Parathyroid adenoma (tissue), 2 donors: ENCODE measurements at regions not wholly inside any gene's neighbourhood (a gene's known extent, or its start where the extent isn't known, plus 50 kb on each side); places are given as distances from the start of the nearest gene placed in this dataset.

ENCODE experiments used
- H2AFZ ChIP-seq: fragments of 300-600 bp; sonication (generic); one replicate; pipeline ENCODE4 v1.7.0; 2017; ENCODE audit warnings: antibody characterized with exemption, mild to moderate bottlenecking
- H3K27ac ChIP-seq: fragments of 300-600 bp; sonication (generic); one replicate; pipeline ENCODE4 v1.7.0; 2017
- H3K27me3 ChIP-seq: fragments of 300-600 bp; sonication (generic); one replicate; pipeline ENCODE4 v1.7.0; 2017; ENCODE audit warnings: low read length; ENCODE audit not compliant: control insufficient read depth, insufficient read depth
- H3K36me3 ChIP-seq: fragments of 300-600 bp; sonication (generic); one replicate; pipeline ENCODE4 v1.7.0; 2017; ENCODE audit warnings: low read length; ENCODE audit not compliant: control insufficient read depth, insufficient read depth
- H3K4me1 ChIP-seq: fragments of 300-600 bp; sonication (generic); one replicate; pipeline ENCODE4 v1.7.0; 2017; ENCODE audit warnings: control low read depth
- H3K4me2 ChIP-seq: fragments of 300-600 bp; sonication (generic); one replicate; pipeline ENCODE4 v1.7.0; 2017; ENCODE audit warnings: low read length
- H3K4me3 ChIP-seq: fragments of 300-600 bp; sonication (generic); one replicate; pipeline ENCODE4 v1.7.0; 2017; ENCODE audit warnings: low read depth, low read length
- H3K79me2 ChIP-seq: fragments of 300-600 bp; sonication (generic); one replicate; pipeline ENCODE4 v1.7.0; 2017; ENCODE audit warnings: control low read depth
- H3K9ac ChIP-seq: fragments of 300-600 bp; sonication (generic); one replicate; pipeline ENCODE4 v1.7.0; 2017; ENCODE audit warnings: mild to moderate bottlenecking
- H3K9me3 ChIP-seq: fragments of 300-600 bp; sonication (generic); one replicate; pipeline ENCODE4 v1.7.0; 2017; ENCODE audit warnings: low read length; ENCODE audit not compliant: control insufficient read depth
- TF ChIP-seq, protein P1 (sequence below): fragments of 300-600 bp; sonication (generic); IDR thresholded peaks from one replicate; pipeline ENCODE4 v1.7.0; 2017; ENCODE audit warnings: antibody characterized with exemption, mild to moderate bottlenecking
- donor health status: primary hyperparathyroidism.

DNA sequence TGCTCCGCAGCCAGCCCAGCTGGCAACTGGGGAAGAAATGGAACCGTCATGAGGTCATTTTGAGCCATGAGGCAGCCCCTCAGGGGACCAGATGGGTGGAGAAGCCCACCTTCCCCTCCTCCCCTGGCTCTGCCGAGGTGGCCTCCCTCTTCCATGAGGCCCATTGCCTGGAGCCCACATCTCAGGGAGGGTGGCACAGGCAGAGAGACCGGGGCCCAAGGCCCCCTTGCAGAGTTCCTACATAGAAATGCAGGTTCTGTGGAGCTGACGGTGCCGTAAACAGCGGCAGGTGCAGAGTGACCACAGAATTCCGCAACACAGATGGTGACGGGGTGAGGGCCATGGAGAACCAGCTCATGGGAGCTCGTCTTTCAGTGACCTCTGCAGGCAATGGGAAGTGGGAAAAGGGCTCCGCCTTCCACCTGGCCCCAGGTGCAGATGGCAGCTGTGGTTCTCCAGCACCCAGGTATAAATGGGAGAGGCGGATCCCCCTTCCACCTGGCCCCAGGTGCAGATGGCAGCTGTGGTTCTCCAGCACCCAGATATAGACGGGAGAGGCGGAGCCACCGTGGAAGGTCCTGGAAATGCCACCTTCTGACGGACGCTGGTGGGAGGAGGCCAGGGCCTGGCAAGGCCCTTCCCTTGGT is 765.4 kb downstream of the BRD1 start:
- no peaks in the 10 kb centered on the region for H3K79me2 ChIP-seq

DNA sequence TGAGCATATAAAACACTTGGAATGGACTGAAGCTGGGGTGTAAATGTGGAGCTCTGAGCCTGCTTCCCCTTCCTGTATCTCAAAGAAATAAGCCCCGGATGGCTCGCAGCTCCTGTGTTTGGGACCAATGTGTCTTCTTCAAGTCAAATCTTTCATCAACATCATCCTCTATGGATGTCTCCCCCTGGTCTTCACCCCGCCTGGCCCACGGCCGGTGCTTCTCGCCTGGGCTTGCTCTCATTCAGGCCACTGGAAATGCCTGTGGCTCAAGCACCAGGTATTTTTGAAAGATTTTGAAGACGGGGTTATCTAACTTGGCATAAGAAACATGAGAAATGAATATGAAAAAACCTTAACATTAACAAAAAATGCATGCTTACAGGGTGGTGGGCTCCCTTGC is 769.8 kb downstream of the BRD1 start:
- TF ChIP-seq, protein P1, sequence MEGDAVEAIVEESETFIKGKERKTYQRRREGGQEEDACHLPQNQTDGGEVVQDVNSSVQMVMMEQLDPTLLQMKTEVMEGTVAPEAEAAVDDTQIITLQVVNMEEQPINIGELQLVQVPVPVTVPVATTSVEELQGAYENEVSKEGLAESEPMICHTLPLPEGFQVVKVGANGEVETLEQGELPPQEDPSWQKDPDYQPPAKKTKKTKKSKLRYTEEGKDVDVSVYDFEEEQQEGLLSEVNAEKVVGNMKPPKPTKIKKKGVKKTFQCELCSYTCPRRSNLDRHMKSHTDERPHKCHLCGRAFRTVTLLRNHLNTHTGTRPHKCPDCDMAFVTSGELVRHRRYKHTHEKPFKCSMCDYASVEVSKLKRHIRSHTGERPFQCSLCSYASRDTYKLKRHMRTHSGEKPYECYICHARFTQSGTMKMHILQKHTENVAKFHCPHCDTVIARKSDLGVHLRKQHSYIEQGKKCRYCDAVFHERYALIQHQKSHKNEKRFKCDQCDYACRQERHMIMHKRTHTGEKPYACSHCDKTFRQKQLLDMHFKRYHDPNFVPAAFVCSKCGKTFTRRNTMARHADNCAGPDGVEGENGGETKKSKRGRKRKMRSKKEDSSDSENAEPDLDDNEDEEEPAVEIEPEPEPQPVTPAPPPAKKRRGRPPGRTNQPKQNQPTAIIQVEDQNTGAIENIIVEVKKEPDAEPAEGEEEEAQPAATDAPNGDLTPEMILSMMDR = no peak
- H3K9ac ChIP-seq = no peak overlapping the region
- no peak overlapping the region for H3K4me3 ChIP-seq
- H3K4me2 ChIP-seq = no peak overlapping the region
- H3K4me1 ChIP-seq = no peaks in the 10 kb centered on the region
- H3K27me3 ChIP-seq = no peaks in the 10 kb centered on the region
- H2AFZ ChIP-seq = no peak overlapping the region
- no peaks in the 10 kb centered on the region for H3K36me3 ChIP-seq
- H3K79me2 ChIP-seq = no peaks in the 10 kb centered on the region
- no peak overlapping the region for H3K27ac ChIP-seq
- no peaks in the 10 kb centered on the region for H3K9me3 ChIP-seq

More for the DNA sequence above, 765.4 kb downstream of the BRD1 start:
- Histone ChIP-seq H3K4me2 (no peak overlapping the region), H3K36me3 (no peaks in the 10 kb centered on the region), H2AFZ (no peak overlapping the region), H3K9me3 (no peaks in the 10 kb centered on the region), H3K27me3 (no peaks in the 10 kb centered on the region), H3K4me3 (no peak overlapping the region), H3K27ac (no peak overlapping the region), H3K9ac (no peak overlapping the region), H3K4me1 (no peaks in the 10 kb centered on the region)
- TF ChIP-seq, protein P1 = no peak

DNA sequence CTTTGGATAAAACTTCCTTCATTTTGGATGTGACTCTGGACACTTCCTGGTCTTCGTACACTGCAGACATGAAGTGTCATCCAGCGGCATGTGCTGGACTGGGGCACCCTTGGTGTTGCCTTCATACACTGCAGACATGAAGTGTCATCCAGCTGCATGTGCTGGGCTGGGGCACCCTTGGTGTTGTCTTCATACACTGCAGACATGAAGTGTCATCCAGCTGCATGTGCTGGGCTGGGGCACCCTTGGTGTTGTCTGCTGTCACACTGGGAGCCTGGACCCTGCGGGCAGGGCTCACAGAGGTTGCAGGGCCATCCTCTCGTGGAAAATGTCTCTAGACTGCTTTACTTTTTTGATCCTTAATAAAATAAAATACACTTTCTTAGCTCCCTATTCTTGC is 771.4 kb downstream of the BRD1 start:
- TF ChIP-seq, protein P1 = no peak
- H3K9ac ChIP-seq = no peak overlapping the region
- H3K4me1 ChIP-seq = no peaks in the 10 kb centered on the region
- H3K79me2 ChIP-seq = no peaks in the 10 kb centered on the region
- no peak overlapping the region for H2AFZ ChIP-seq
- H3K4me3 ChIP-seq = no peak overlapping the region
- H3K9me3 ChIP-seq = no peaks in the 10 kb centered on the region
- H3K27ac ChIP-seq = no peak overlapping the region
- no peaks in the 10 kb centered on the region for H3K36me3 ChIP-seq
- no peaks in the 10 kb centered on the region for H3K27me3 ChIP-seq
- H3K4me2 ChIP-seq = no peak overlapping the region

DNA sequence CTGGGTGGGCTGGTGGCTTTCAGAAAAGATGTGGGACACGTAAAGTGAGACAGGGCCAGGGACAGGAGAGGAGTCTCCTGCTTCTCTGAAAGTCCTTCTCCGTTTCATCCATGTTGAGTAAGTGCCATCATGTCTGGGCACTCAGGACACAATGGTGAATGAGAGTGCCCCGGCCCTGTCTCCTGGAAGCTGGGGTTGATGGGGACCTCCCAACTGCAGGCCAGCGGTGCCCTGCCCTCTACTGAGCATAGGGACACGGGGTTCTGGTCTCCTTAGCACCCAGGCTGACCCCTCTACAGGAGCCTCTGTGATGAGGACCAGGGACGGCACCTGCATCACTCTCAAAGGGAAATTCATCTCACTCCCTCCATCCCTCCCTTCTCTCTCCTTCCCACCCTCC is 772.3 kb downstream of the BRD1 start:
- Histone ChIP-seq H3K36me3 (no peaks in the 10 kb centered on the region), H3K9me3 (no peaks in the 10 kb centered on the region), H3K27ac (no peak overlapping the region), H3K27me3 (no peaks in the 10 kb centered on the region), H2AFZ (no peak overlapping the region), H3K9ac (no peak overlapping the region), H3K79me2 (no peaks in the 10 kb centered on the region), H3K4me1 (no peaks in the 10 kb centered on the region), H3K4me2 (no peak overlapping the region), H3K4me3 (no peak overlapping the region)
- TF ChIP-seq, protein P1 = no peak

DNA sequence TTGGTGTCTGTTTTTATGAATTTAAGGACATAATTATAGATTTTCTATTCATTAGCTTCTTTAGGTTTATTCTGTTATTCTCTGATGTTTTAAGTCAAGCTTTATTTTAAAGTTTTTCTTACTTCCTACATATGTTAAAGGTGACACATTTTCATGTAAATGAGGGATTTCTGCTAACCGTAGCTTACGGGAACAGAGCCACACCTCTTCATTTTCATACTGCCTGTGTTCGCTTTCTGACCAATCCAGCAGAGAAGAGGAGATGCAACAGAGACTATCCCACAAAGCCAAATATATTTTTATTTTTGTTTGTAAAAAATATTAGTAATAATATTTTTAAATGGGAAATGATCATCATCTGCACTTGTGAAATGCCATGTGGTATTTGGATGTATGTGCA is 774.1 kb downstream of the BRD1 start:
- H3K27me3 ChIP-seq = no peaks in the 10 kb centered on the region
- no peak overlapping the region for H3K27ac ChIP-seq
- TF ChIP-seq, protein P1 = no peak
- H3K4me1 ChIP-seq = no peaks in the 10 kb centered on the region
- no peak overlapping the region for H2AFZ ChIP-seq
- no peaks in the 10 kb centered on the region for H3K36me3 ChIP-seq
- no peak overlapping the region for H3K4me2 ChIP-seq
- H3K79me2 ChIP-seq = no peaks in the 10 kb centered on the region
- H3K9me3 ChIP-seq = no peaks in the 10 kb centered on the region
- no peak overlapping the region for H3K9ac ChIP-seq
- H3K4me3 ChIP-seq = no peak overlapping the region
